OCI-LY7 (cell line): ENCODE measurements at regions not wholly inside any gene's neighbourhood (a gene's known extent, or its start where the extent isn't known, plus 50 kb on each side); places are given as distances from the start of the nearest gene placed in this dataset.

Experiments
- CTCF ChIP-seq: fragments of 200-600 bp; sonication (generic); conservative IDR thresholded peaks from 2 replicates; pipeline ENCODE4 v1.5.1; 2014; ENCODE audit warnings: mild to moderate bottlenecking, antibody characterized with exemption, low read length, moderate library complexity, mixed read lengths
- EZH2phosphoT487 ChIP-seq: fragments of 200-600 bp; sonication (generic); IDR thresholded peaks from 2 replicates; pipeline ENCODE4 v1.6.1; 2018; ENCODE audit warnings: low read depth, borderline replicate concordance, mild to moderate bottlenecking, mixed run types, antibody characterized with exemption, low read length, moderate library complexity, mixed read lengths

DNA sequence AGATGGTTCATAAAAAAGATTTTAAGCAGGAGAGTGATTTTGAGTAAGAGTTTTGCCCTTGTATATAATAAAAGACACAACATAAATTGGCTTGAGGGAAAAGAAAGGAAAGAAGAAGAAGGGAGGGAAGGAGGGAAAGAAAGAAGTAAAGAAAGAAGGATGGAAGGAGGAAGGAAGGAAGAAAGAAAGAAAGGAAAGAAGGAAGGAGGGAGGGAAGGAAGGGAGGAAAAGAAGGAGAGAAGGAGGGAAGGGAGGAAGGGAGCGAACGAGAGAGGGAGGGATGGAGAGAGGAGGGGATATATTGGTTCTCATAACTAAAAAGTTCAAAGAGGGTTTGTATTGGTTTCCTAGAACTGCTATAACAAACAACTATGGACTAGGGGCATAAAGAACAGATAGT is 62.2 kb upstream of the PAX7 start:
- TF ChIP-seq CTCF = no peak
- no peak for TF ChIP-seq EZH2phosphoT487
